ENCODE measurements at regions not wholly inside any gene's neighbourhood (a gene's known extent, or its start where the extent isn't known, plus 50 kb on each side); places are given as distances from the start of the nearest gene placed in this dataset.

DNA sequence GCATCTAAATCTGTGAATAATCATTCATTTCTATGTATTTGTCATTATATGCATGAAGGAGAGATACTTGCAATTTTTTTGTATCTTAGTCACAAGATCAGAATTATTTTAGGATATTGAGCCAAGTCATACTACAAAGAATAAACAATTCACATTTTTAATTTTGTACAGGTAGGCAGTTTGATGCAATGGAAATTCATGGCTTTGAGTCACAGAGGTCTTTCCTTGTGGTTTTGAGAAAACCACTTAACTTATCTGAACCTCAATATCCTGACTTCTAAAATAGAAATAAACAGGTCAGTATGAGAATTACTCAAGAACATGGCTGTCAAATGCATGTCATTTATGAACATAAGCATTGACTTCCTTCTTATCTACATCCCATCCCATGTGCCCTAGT lies 221.4 kb upstream of the SLC10A2 start:
- no peak for TF ChIP-seq GATA3 (IDR thresholded peaks at IDR 0.05; ENCODE audit: low read depth, low read length)
- no peak for TF ChIP-seq GATA2 (IDR thresholded peaks at IDR 0.05; ENCODE audit: low read depth, low read length)

Measured in SH-SY5Y (cell line).